ENCODE measurements at regions not wholly inside any gene's neighbourhood (a gene's known extent, or its start where the extent isn't known, plus 50 kb on each side); places are given as distances from the start of the nearest gene placed in this dataset.
"Not testable (repeated sequence)": the region's sequence is repeated elsewhere in the genome, so short reads cannot be mapped to it uniquely, and the experiment has no call there.

GRCh38 chr12:83753205-83753604 lies 1066.5 kb downstream of the TMTC2 start:
- DNase-seq, result no peak

GRCh38 chr12:83739607-83740006 lies 1052.9 kb downstream of the TMTC2 start:
- no peak for DNase-seq

GRCh38 chr12:83710851-83711250 lies 1024.1 kb downstream of the TMTC2 start:
- DNase-seq, result no peak

- DNase-seq, result no peak
Observed at GRCh38 chr12:83709899-83710298, 1023.2 kb downstream of the TMTC2 start.

- DNase-seq, result no peak
Observed at GRCh38 chr12:83700838-83701237, 1014.1 kb downstream of the TMTC2 start.

GRCh38 chr12:83696311-83696710 lies 1009.6 kb downstream of the TMTC2 start:
- not testable (repeated sequence) for DNase-seq

- no peak for DNase-seq
Observed at GRCh38 chr12:83691730-83692129, 1005.0 kb downstream of the TMTC2 start.

GRCh38 chr12:83690465-83690864 lies 1003.8 kb downstream of the TMTC2 start:
- DNase-seq, result no peak

GRCh38 chr12:83689333-83689732 lies 1002.6 kb downstream of the TMTC2 start:
- no peak for DNase-seq

GRCh38 chr12:83676781-83677295 lies 990.1 kb downstream of the TMTC2 start:
- DNase-seq, result no peak

- DNase-seq, result no peak
Observed at GRCh38 chr12:83666690-83667089, 980.0 kb downstream of the TMTC2 start.

GRCh38 chr12:83665634-83666218 lies 979.0 kb downstream of the TMTC2 start:
- DNase-seq, result no peak

GRCh38 chr12:83664650-83665049 lies 977.9 kb downstream of the TMTC2 start:
- no peak for DNase-seq

GRCh38 chr12:83660727-83661358 lies 974.1 kb downstream of the TMTC2 start:
- no peak for DNase-seq

GRCh38 chr12:83659321-83659720 lies 972.6 kb downstream of the TMTC2 start:
- DNase-seq, result no peak

GRCh38 chr12:83656004-83656403 lies 969.3 kb downstream of the TMTC2 start:
- DNase-seq, result no peak

GRCh38 chr12:83642205-83642604 lies 955.5 kb downstream of the TMTC2 start:
- DNase-seq, result no peak

- no peak for DNase-seq
Observed at GRCh38 chr12:83641789-83642188, 955.1 kb downstream of the TMTC2 start.

GRCh38 chr12:83634726-83635267 lies 948.1 kb downstream of the TMTC2 start:
- DNase-seq, result no peak

GRCh38 chr12:83630526-83630925 lies 943.8 kb downstream of the TMTC2 start:
- DNase-seq, result no peak

- DNase-seq, result no peak
Observed at GRCh38 chr12:83629931-83630330, 943.2 kb downstream of the TMTC2 start.

GRCh38 chr12:83622205-83622604 lies 935.5 kb downstream of the TMTC2 start:
- no peak for DNase-seq

- DNase-seq, result no peak
Observed at GRCh38 chr12:83619973-83620372, 933.3 kb downstream of the TMTC2 start.

Measured in hypothalamus (tissue), 51 donors.